IMR-90 (cell line): ENCODE measurements at regions not wholly inside any gene's neighbourhood (a gene's known extent, or its start where the extent isn't known, plus 50 kb on each side); places are given as distances from the start of the nearest gene placed in this dataset.

Source experiments
- CEBPB ChIP-seq: IDR thresholded peaks from 2 replicates; pipeline ENCODE4 v1.6.1; 2012; ENCODE audit warnings: low read depth, low read length, improper control_type of control experiment
- FOS ChIP-seq: fragments of 150-350 bp; IDR thresholded peaks from 2 replicates; pipeline ENCODE4 v1.6.1; 2016; ENCODE audit warnings: low read depth, low read length
- MAZ ChIP-seq: IDR thresholded peaks from 2 replicates; pipeline ENCODE4 v1.6.1; 2012; ENCODE audit warnings: low read depth, mild to moderate bottlenecking, low read length, improper control_type of control experiment, moderate library complexity, borderline replicate concordance
- MXI1 ChIP-seq: IDR thresholded peaks from 2 replicates; pipeline ENCODE4 v1.6.1; 2012; ENCODE audit warnings: low read depth, mild to moderate bottlenecking, low read length, moderate library complexity, borderline replicate concordance
- NFE2L2 ChIP-seq: fragments of 150-350 bp; IDR thresholded peaks from 2 replicates; pipeline ENCODE4 v1.6.1; 2016; ENCODE audit warnings: low read depth, mild to moderate bottlenecking, low read length
- POLR2A ChIP-seq: IDR thresholded peaks from 2 replicates; pipeline ENCODE4 v1.6.1; 2012; ENCODE audit warnings: mild to moderate bottlenecking, low read depth, low read length
- RAD21 ChIP-seq: IDR thresholded peaks from 2 replicates; pipeline ENCODE4 v1.6.1; 2012; ENCODE audit warnings: low read length, improper control_type of control experiment
- RCOR1 ChIP-seq: IDR thresholded peaks from 2 replicates; pipeline ENCODE4 v1.6.1; 2012; ENCODE audit warnings: mild to moderate bottlenecking, low read length, improper control_type of control experiment; ENCODE audit not compliant: insufficient replicate concordance
- SMC3 ChIP-seq: fragments of 150-350 bp; IDR thresholded peaks from 2 replicates; pipeline ENCODE4 v1.6.1; 2016; ENCODE audit warnings: low read depth, mild to moderate bottlenecking, antibody characterized with exemption, low read length, moderate library complexity
- TF ChIP-seq, protein P1 (sequence below): fragments of 150-350 bp; IDR thresholded peaks from 2 replicates; pipeline ENCODE4 v1.6.1; 2017; ENCODE audit warnings: mild to moderate bottlenecking, antibody characterized with exemption, low read length, low read depth
- TF ChIP-seq, protein P2 (sequence below): conservative IDR thresholded peaks from 2 replicates; pipeline ENCODE4 v1.5.1; 2012; ENCODE audit warnings: mild to moderate bottlenecking, low read depth, low read length, improper control_type of control experiment
- TF ChIP-seq, protein P3 (sequence below): fragments of 150-350 bp; IDR thresholded peaks from 2 replicates; pipeline ENCODE4 v1.6.1; 2016; ENCODE audit warnings: low read depth, mild to moderate bottlenecking, low read length, moderate library complexity, borderline replicate concordance

DNA sequence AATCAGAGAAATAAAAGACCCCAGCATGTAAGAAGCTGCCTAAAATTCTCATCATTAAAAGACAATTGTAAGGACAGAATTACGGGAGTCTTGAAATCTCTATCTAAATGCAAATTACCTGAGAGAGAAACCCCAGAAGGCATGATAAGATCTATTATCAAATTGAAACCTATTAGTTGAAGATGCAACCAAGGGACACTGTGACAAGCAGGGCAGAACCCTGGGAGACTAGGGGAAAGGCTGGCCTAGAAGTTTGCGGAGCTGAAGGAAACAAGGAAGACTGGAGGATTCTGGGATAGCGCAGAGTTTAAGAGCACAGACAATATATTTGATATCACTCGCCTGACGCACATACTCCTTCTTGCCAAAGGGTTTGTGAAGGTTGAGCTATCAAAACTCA lies 319.5 kb upstream of the CHAC2 start:
- TF ChIP-seq, protein P1, sequence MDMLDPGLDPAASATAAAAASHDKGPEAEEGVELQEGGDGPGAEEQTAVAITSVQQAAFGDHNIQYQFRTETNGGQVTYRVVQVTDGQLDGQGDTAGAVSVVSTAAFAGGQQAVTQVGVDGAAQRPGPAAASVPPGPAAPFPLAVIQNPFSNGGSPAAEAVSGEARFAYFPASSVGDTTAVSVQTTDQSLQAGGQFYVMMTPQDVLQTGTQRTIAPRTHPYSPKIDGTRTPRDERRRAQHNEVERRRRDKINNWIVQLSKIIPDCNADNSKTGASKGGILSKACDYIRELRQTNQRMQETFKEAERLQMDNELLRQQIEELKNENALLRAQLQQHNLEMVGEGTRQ: no peak
- TF ChIP-seq, protein P2, sequence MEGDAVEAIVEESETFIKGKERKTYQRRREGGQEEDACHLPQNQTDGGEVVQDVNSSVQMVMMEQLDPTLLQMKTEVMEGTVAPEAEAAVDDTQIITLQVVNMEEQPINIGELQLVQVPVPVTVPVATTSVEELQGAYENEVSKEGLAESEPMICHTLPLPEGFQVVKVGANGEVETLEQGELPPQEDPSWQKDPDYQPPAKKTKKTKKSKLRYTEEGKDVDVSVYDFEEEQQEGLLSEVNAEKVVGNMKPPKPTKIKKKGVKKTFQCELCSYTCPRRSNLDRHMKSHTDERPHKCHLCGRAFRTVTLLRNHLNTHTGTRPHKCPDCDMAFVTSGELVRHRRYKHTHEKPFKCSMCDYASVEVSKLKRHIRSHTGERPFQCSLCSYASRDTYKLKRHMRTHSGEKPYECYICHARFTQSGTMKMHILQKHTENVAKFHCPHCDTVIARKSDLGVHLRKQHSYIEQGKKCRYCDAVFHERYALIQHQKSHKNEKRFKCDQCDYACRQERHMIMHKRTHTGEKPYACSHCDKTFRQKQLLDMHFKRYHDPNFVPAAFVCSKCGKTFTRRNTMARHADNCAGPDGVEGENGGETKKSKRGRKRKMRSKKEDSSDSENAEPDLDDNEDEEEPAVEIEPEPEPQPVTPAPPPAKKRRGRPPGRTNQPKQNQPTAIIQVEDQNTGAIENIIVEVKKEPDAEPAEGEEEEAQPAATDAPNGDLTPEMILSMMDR: no peak
- no peak for TF ChIP-seq MAZ
- no peak for TF ChIP-seq FOS
- no peak for TF ChIP-seq POLR2A
- no peak for TF ChIP-seq RCOR1
- TF ChIP-seq NFE2L2: no peak
- no peak for TF ChIP-seq CEBPB
- TF ChIP-seq, protein P3, sequence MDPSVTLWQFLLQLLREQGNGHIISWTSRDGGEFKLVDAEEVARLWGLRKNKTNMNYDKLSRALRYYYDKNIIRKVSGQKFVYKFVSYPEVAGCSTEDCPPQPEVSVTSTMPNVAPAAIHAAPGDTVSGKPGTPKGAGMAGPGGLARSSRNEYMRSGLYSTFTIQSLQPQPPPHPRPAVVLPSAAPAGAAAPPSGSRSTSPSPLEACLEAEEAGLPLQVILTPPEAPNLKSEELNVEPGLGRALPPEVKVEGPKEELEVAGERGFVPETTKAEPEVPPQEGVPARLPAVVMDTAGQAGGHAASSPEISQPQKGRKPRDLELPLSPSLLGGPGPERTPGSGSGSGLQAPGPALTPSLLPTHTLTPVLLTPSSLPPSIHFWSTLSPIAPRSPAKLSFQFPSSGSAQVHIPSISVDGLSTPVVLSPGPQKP: no peak
- TF ChIP-seq RAD21: no peak
- TF ChIP-seq SMC3: no peak
- TF ChIP-seq MXI1: no peak
